ENCODE measurements at regions not wholly inside any gene's neighbourhood (a gene's known extent, or its start where the extent isn't known, plus 50 kb on each side); places are given as distances from the start of the nearest gene placed in this dataset.
A peak's percentile ranks its signal among the peaks of the same experiment; 100 is the strongest.

GRCh38 chr5:174324680-174325079 is 279.2 kb downstream of the NSG2 start:
- no peak for TF ChIP-seq CTCF (IDR thresholded peaks at IDR 0.05)
- H3K36me3 Mint-ChIP-seq (ENCODE audit: low read depth), result peaks cover 3% of the 10 kb centered on the region; the same call in 1 of the 2 replicates
- no peak overlapping the region for H3K27ac Mint-ChIP-seq
- no peak for DNase-seq
- H3K27me3 Mint-ChIP-seq (ENCODE audit: insufficient read depth), result peaks cover 2% of the 10 kb centered on the region
- no peak overlapping the region for H3K4me3 Mint-ChIP-seq
- peaks cover 9% of the 10 kb centered on the region; the same call in 1 of the 2 replicates for H3K4me1 Mint-ChIP-seq (ENCODE audit: low read depth)
- peaks cover 3% of the 10 kb centered on the region for H3K9me3 Mint-ChIP-seq

GRCh38 chr5:174325431-174325830 is 279.9 kb downstream of the NSG2 start:
- Mint-ChIP-seq H3K36me3 (ENCODE audit: low read depth) (peaks cover 3% of the 10 kb centered on the region; the same call in 1 of the 2 replicates), H3K9me3 (peaks cover 3% of the 10 kb centered on the region), H3K27ac (no peak overlapping the region), H3K27me3 (ENCODE audit: insufficient read depth) (peaks cover 2% of the 10 kb centered on the region), H3K4me3 (no peak overlapping the region), H3K4me1 (ENCODE audit: low read depth) (peaks cover 14% of the 10 kb centered on the region; the same call in 1 of the 2 replicates)
- no peak for TF ChIP-seq CTCF (IDR thresholded peaks at IDR 0.05)
- no peak for DNase-seq

GRCh38 chr5:174325961-174326360 is 280.5 kb downstream of the NSG2 start:
- H3K4me1 Mint-ChIP-seq (ENCODE audit: low read depth), result peaks cover 14% of the 10 kb centered on the region; the same call in 1 of the 2 replicates
- no peak overlapping the region for H3K4me3 Mint-ChIP-seq
- DNase-seq, result no peak
- H3K27me3 Mint-ChIP-seq (ENCODE audit: insufficient read depth), result peaks cover 2% of the 10 kb centered on the region
- no peak for TF ChIP-seq CTCF (IDR thresholded peaks at IDR 0.05)
- H3K36me3 Mint-ChIP-seq (ENCODE audit: low read depth), result peaks cover 3% of the 10 kb centered on the region; the same call in 1 of the 2 replicates
- no peak overlapping the region for H3K27ac Mint-ChIP-seq
- H3K9me3 Mint-ChIP-seq, result peaks cover 3% of the 10 kb centered on the region

- H3K4me1 Mint-ChIP-seq (ENCODE audit: low read depth), result peaks cover 14% of the 10 kb centered on the region; the same call in 1 of the 2 replicates
- H3K4me3 Mint-ChIP-seq, result no peak overlapping the region
- DNase-seq, result no peak
- peaks cover 2% of the 10 kb centered on the region for H3K27me3 Mint-ChIP-seq (ENCODE audit: insufficient read depth)
- peaks cover 4% of the 10 kb centered on the region for H3K9me3 Mint-ChIP-seq
- peaks cover 3% of the 10 kb centered on the region; the same call in 1 of the 2 replicates for H3K36me3 Mint-ChIP-seq (ENCODE audit: low read depth)
- TF ChIP-seq CTCF (IDR thresholded peaks at IDR 0.05), result no peak
- H3K27ac Mint-ChIP-seq, result no peak overlapping the region
Observed at GRCh38 chr5:174326372-174326771, 280.9 kb downstream of the NSG2 start.

- Mint-ChIP-seq H3K36me3 (ENCODE audit: low read depth) (peaks cover 3% of the 10 kb centered on the region; the same call in 1 of the 2 replicates), H3K9me3 (peaks cover 8% of the 10 kb centered on the region), H3K27me3 (ENCODE audit: insufficient read depth) (peaks cover 2% of the 10 kb centered on the region; the same call in 1 of the 2 replicates), H3K4me3 (no peak overlapping the region), H3K4me1 (ENCODE audit: low read depth) (peaks cover 14% of the 10 kb centered on the region; the same call in 1 of the 2 replicates), H3K27ac (no peak overlapping the region)
- TF ChIP-seq CTCF (IDR thresholded peaks at IDR 0.05), result peak; percentile 82
- DNase-seq, result peak; percentile 47
Observed at GRCh38 chr5:174327317-174327864, 281.9 kb downstream of the NSG2 start.
